Right lobe of liver (tissue), 6 donors: ENCODE measurements at regions not wholly inside any gene's neighbourhood (a gene's known extent, or its start where the extent isn't known, plus 50 kb on each side); places are given as distances from the start of the nearest gene placed in this dataset.

Source experiments
- ATAC-seq, 4 donors: fragments of 200-7000 bp; cut with Tn5 transposase; one replicate each; pipeline ENCODE4 v1.9.1; 2020; ENCODE audit warnings: mild to moderate bottlenecking in 4 of 4, moderate library complexity in 4 of 4
- DNase-seq, 3 donors: peaks; one replicate each; pipeline ENCODE4 v3.0.0-alpha.2; 2020
- H3K27ac ChIP-seq, 3 donors: fragments of 200-600 bp; one replicate each; pipeline ENCODE4 v1.8.0; 2022
- H3K27me3 ChIP-seq, 2 donors: fragments of 200-600 bp; one replicate each; pipeline ENCODE4 v1.8.0; 2022
- H3K36me3 ChIP-seq, 4 donors: fragments of 200-600 bp; sonication (generic) in 1 of 4; one replicate each; pipeline versions ENCODE4 v1.5.1 to v1.8.0; 2017 to 2022; ENCODE audit warnings: control low read depth in 1 of 4
- H3K4me1 ChIP-seq, 4 donors: fragments of 200-600 bp; sonication (generic) in 1 of 4; one replicate each; pipeline versions ENCODE4 v1.5.1 to v1.8.0; 2017 to 2022; ENCODE audit warnings: control low read depth in 1 of 4
- H3K4me3 ChIP-seq, 3 donors: fragments of 200-600 bp; one replicate each; pipeline ENCODE4 v1.8.0; 2022
- H3K9me3 ChIP-seq, 4 donors: fragments of 200-600 bp; sonication (generic) in 1 of 4; one replicate each; pipeline versions ENCODE4 v1.5.1 to v1.8.0; 2017 to 2022; ENCODE audit warnings: control low read depth in 1 of 4
- POLR2A ChIP-seq: fragments of 450-650 bp; IDR thresholded peaks from one replicate; pipeline ENCODE4 v1.6.1; 2017; ENCODE audit warnings: antibody characterized with exemption, mild to moderate bottlenecking
- whole genome bisulfite sequencing: methylation state at CpG from one replicate; pipeline ENCODE4 v1.1.6; 2018; ENCODE audit warnings: low coverage, low lambda C conversion rate; ENCODE audit not compliant: insufficient coverage; ENCODE audit errors: missing lambda C conversion rate; 5-methylcytosine and 5-hydroxymethylcytosine counted together
- intact Hi-C, 2 donors: fragments of 100-400 bp; cut with DNase I; formaldehyde crosslinking; loops; one replicate each; pipeline versions ENCODE4 v1.11.2 to v1.14.1; 2022
- TF ChIP-seq, protein P1 (sequence below), 4 donors: fragments of 200-600 bp in 3 of 4; fragments of 450-650 bp in 1 of 4; IDR thresholded peaks; one replicate each; pipeline versions ENCODE4 v1.5.1 to v1.8.0; 2016 to 2022; ENCODE audit warnings: antibody characterized with exemption in 4 of 4, mild to moderate bottlenecking in 2 of 4
- donor health status: DM: no; HTN: yes; CAD: no.
- donor health status: DM: no; HTN: no; CAD: no.
- donor health status: DM: no; HTN: no; CAD: no.
- donor health status: DM: no; HTN: yes; CAD: no.
- donor health status: DM: no; HTN: yes; CAD: no.

DNA sequence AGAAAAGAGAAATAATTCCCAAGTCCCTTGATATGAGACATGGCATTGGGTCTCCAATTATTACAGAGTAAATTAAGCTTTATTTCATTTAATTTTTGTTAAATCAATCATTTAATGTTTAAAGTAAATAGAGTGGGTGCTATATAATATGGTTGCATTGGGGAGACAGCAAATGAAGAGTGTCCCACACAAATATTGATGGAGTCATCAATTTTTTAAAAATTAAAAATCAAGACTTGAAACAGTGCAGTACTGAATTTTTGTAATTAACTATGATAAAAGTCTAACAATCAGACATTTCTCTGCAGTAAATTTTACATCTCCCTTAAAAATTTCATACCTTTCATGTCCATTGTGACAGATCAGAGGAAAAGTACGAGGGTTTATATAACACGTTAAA lies 193.9 kb upstream of the ID4 start:
- H3K4me3 ChIP-seq: no peak overlapping the region
- ATAC-seq (no peak), DNase-seq (no peak)
- H3K27me3 ChIP-seq: no peaks in the 10 kb centered on the region
- H3K36me3 ChIP-seq: no peaks in the 10 kb centered on the region
- intact Hi-C loops: no loop called here
- TF ChIP-seq, protein P1, sequence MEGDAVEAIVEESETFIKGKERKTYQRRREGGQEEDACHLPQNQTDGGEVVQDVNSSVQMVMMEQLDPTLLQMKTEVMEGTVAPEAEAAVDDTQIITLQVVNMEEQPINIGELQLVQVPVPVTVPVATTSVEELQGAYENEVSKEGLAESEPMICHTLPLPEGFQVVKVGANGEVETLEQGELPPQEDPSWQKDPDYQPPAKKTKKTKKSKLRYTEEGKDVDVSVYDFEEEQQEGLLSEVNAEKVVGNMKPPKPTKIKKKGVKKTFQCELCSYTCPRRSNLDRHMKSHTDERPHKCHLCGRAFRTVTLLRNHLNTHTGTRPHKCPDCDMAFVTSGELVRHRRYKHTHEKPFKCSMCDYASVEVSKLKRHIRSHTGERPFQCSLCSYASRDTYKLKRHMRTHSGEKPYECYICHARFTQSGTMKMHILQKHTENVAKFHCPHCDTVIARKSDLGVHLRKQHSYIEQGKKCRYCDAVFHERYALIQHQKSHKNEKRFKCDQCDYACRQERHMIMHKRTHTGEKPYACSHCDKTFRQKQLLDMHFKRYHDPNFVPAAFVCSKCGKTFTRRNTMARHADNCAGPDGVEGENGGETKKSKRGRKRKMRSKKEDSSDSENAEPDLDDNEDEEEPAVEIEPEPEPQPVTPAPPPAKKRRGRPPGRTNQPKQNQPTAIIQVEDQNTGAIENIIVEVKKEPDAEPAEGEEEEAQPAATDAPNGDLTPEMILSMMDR (IDR thresholded peaks at IDR 0.05): no peak
- no peak for TF ChIP-seq POLR2A
- no peaks in the 10 kb centered on the region for H3K9me3 ChIP-seq
- WGBS: 47% methylated on average over 2 of the region's 2 CpGs
- no peaks in the 10 kb centered on the region for H3K4me1 ChIP-seq
- no peak overlapping the region for H3K27ac ChIP-seq

DNA sequence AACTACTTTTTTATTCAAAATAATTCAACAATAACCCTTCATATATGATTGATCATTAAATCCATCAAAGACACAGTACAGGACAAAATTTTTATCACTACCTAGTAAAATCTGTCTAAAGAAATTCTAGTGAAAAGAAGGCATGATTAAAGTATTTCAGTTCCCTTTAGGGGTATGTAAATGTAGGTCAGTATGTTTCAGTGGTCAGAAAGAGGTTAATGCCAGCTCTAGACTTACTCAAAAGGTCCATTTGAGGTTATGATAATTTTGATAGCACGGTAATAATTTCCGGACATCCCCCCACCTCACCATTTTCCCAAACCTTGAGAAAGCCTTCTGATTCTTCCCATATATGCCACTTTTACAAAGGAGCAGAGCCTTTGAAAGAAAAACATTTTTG lies 193.5 kb upstream of the ID4 start:
- Histone ChIP-seq H3K4me3 (no peak overlapping the region), H3K4me1 (no peaks in the 10 kb centered on the region), H3K27me3 (no peaks in the 10 kb centered on the region), H3K27ac (no peak overlapping the region), H3K36me3 (no peaks in the 10 kb centered on the region), H3K9me3 (no peaks in the 10 kb centered on the region)
- intact Hi-C loops: no loop called here
- DNase-seq (no peak), ATAC-seq (no peak)
- WGBS: 48% methylated on average over 2 of the region's 2 CpGs
- no peak for TF ChIP-seq POLR2A

DNA sequence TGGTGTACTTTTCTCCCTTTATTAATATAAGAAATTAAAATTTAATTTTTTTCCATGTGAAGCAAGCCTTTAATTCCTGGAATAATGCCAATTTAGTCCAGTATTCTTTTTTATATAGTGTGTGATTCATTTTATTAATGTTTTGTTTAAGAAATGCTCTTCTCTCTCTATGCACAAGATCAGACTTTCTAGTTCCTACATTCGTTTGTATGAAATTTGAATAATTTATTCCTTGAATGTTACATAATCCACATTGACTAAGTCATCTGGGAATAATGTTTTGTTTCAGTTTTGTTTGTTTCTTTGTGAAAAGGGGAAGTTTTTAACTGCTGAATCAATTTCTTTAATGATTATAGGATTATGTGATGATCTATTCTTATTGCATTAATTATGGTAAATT lies 181.4 kb upstream of the ID4 start:
- Histone ChIP-seq H3K4me3 (no peak overlapping the region), H3K27me3 (no peaks in the 10 kb centered on the region), H3K9me3 (no peaks in the 10 kb centered on the region), H3K27ac (no peak overlapping the region), H3K36me3 (no peaks in the 10 kb centered on the region), H3K4me1 (no peaks in the 10 kb centered on the region)
- 35% methylated on average over 1 of the region's 1 CpG for WGBS
- intact Hi-C loops: no loop called here
- TF ChIP-seq POLR2A: no peak
- TF ChIP-seq, protein P1 (IDR thresholded peaks at IDR 0.05): no peak
- DNase-seq (no peak), ATAC-seq (no peak)

DNA sequence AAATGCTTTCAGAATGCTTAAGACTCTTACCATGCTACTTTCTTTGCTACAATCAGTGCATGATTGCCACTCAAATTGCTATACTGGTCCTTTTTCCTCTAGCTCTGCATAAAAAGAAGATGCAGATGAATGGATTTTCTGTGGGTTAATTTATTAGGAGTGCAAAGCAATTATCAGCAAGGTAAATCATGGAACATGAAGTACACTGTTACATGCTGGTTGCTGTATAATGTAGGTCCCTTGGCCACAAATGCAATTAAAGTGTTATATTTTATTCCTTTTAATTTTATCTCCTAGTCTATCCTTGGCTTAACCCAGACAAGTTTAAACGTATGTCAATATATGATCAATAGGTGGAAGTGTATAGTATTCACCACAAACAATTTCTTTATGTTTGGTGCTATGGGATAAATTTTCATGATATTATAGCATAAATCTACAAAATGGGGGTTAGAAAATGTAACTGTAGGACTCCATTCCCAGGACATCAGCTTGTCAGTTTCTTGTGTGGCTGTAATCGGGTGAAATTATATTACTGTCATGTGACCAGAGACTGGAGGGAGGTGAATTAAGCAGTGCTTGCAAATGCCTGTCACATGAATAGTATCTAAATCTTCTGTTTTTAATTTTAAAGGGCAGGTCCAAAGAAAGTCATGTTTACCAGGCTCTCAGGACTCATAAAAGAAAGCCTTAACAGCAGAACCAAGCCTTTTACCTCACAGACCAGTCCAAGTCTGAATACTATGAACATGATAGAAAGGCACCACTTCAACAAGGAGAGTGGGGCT lies 176.9 kb upstream of the ID4 start:
- Histone ChIP-seq H3K4me3 (no peak overlapping the region), H3K36me3 (no peaks in the 10 kb centered on the region), H3K4me1 (no peaks in the 10 kb centered on the region), H3K9me3 (no peaks in the 10 kb centered on the region), H3K27ac (no peak overlapping the region), H3K27me3 (no peaks in the 10 kb centered on the region)
- WGBS: 27% methylated on average over 2 of the region's 2 CpGs
- TF ChIP-seq, protein P1 (IDR thresholded peaks at IDR 0.05): no peak
- TF ChIP-seq POLR2A: no peak
- no peak for DNase-seq
- intact Hi-C loops: no loop called here
- no peak for ATAC-seq

DNA sequence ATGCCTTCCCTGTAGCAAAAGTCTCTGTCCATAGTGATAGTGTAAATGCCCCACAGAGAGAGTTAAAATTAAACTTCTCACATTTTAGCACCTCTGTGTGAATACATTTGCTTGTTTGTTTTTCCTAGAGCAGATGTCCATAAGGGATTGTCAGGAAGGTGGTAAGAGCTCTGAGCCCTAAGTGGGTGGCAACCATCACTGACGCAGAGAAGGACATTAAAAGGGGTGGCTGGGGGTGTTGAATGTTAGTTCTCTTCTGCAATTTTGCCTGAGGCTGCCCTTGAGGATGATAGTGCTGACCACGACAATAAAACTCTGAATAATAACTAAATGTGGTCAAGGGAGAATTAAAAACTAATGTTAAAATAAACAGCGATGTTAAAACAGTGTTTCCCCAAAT lies 174.3 kb upstream of the ID4 start:
- no peaks in the 10 kb centered on the region for H3K9me3 ChIP-seq
- no peaks in the 10 kb centered on the region for H3K4me1 ChIP-seq
- no peak overlapping the region for H3K4me3 ChIP-seq
- DNase-seq: no peak
- no peak overlapping the region for H3K27ac ChIP-seq
- no peak for ATAC-seq
- TF ChIP-seq, protein P1 (IDR thresholded peaks at IDR 0.05): no peak
- TF ChIP-seq POLR2A: no peak
- H3K27me3 ChIP-seq: no peaks in the 10 kb centered on the region
- H3K36me3 ChIP-seq: no peaks in the 10 kb centered on the region
- 40% methylated on average over 3 of the region's 3 CpGs for WGBS
- intact Hi-C loops: no loop called here
